ENCODE measurements at regions not wholly inside any gene's neighbourhood (a gene's known extent, or its start where the extent isn't known, plus 50 kb on each side); places are given as distances from the start of the nearest gene placed in this dataset.
"Not testable (repeated sequence)": the region's sequence is repeated elsewhere in the genome, so short reads cannot be mapped to it uniquely, and the experiment has no call there.

GRCh38 chr14:106530423-106531107 is 1004.2 kb downstream of the TMEM121 start:
- DNase-seq: no peak

- DNase-seq: not testable (repeated sequence)
Measured at GRCh38 chr14:106537597-106537996, 1011.2 kb downstream of the TMEM121 start.

GRCh38 chr14:106538201-106538600 is 1011.8 kb downstream of the TMEM121 start:
- DNase-seq: no peak

- DNase-seq: no peak
Measured at GRCh38 chr14:106547735-106548434, 1021.5 kb downstream of the TMEM121 start.

- DNase-seq: no peak
Measured at GRCh38 chr14:106549064-106549463, 1022.7 kb downstream of the TMEM121 start.

- DNase-seq: no peak
Measured at GRCh38 chr14:106551265-106551664, 1024.9 kb downstream of the TMEM121 start.

DNA sequence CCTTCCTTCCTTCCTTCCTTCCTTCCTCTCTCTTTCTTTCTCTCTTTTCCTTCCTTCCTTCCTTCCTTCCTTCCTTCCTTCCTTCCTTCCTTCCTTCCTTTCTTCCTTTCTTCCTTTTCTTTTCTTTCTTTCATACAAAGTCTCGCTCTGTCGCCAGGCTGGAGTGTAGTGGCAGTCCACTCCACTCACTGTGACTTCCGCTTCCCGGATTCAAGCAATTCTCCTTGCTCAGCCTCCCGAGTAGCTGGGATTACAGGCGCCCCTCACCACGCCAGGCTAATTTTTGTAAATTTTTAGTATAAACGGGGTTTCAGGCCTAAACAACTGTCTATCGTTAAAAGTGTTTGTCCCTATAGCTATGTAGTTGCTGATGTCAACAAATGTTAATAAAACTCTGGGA is 1029.8 kb downstream of the TMEM121 start:
- DNase-seq: not testable (repeated sequence)

DNA sequence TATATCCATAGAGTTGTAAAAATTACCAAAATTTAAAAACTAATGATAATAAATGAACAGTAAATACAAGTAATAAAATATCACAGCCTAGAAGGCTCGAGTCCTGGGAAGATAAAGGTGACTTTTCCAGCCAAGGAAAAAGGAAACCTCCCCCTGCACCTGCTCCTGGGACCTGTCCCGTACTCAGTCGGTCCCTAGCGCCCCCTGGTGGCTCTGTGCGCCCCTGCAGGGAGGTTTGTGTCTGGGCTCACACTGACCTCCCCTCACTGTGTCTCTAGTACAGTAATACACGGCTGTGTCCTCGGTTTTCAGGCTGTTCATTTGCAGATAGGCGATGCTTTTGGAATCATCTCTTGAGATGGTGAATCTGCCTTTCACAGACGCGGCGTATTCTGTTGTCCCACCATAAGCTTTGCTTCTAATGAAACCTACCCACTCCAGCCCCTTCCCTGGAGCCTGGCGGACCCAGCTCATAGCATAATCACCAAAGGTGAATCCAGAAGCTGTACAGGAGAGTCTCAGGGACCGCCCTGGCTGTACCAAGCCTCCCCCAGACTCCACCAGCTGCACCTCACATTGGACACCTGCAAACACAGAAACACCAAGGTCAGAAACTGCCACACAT is 1030.4 kb downstream of the TMEM121 start:
- peak; percentile 62 for DNase-seq

- DNase-seq: no peak
Measured at GRCh38 chr14:106562451-106562850, 1036.1 kb downstream of the TMEM121 start.

- DNase-seq: peak; percentile 51
Measured at GRCh38 chr14:106564058-106564643, 1037.8 kb downstream of the TMEM121 start.

GRCh38 chr14:106578481-106578880 is 1052.1 kb downstream of the TMEM121 start:
- DNase-seq: no peak

GRCh38 chr14:106579084-106579483 is 1052.7 kb downstream of the TMEM121 start:
- no peak for DNase-seq

DNA sequence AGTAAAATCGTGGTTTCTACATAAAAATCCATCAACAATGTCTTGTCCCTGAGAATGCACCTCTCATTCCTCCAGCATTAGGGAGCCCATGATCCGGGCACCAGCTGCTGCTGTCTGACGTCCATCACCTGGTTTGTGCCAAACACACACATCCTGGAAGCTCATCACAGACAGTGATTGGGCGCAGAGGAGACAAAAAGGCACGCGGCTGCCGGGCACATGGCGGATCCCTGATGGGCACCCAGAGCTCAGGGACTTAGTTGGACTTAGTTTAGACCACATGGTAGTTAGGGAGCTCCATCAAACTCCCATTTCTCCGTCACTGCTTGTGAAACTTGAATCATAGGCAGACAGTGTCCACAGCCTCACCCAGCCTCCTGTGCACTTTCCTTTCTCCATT is 1059.3 kb downstream of the TMEM121 start:
- no peak for DNase-seq

GRCh38 chr14:106586098-106586704 is 1059.8 kb downstream of the TMEM121 start:
- DNase-seq: peak; percentile 52

DNA sequence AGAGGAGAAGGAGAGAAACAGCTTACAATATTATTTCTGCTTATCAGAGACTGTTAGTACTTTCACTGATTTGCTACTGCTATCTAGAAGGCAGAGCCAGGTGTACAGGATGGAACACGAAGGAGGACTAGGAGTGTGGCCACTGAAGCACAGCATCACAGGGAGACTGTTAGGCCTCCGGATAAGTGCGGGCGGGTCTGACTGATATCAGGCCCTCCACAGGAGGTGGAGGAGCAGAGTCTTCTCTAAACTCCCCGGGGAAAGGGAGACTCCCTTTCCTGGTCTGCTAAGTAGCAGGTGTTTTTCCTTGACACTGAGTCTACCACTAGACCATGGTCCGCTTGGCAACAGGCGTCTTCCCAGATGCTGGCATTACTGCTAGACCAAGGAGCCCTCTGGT is 1065.2 kb downstream of the TMEM121 start:
- DNase-seq: not testable (repeated sequence)

GRCh38 chr14:106592115-106592852 is 1065.9 kb downstream of the TMEM121 start:
- DNase-seq: not testable (repeated sequence)

DNA sequence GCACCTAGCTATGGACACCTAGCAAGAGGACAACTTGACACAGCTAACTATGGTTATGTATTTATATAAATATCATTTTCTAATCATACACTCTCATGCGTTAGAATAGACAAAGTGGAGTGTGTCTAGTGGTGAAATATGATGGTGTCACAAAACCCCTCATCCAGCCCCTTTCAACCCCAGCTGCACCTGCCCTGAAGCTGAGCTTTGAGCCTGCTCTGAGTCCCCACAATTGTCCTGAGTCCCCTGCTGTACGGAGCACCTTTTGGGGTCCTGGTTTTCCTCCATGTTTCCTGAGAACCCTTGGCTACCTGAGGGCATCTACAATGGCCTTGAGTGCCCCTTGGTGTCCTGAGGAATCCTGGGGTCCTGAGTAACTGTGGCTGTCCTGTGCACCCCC is 1072.8 kb downstream of the TMEM121 start:
- DNase-seq: no peak

DNA sequence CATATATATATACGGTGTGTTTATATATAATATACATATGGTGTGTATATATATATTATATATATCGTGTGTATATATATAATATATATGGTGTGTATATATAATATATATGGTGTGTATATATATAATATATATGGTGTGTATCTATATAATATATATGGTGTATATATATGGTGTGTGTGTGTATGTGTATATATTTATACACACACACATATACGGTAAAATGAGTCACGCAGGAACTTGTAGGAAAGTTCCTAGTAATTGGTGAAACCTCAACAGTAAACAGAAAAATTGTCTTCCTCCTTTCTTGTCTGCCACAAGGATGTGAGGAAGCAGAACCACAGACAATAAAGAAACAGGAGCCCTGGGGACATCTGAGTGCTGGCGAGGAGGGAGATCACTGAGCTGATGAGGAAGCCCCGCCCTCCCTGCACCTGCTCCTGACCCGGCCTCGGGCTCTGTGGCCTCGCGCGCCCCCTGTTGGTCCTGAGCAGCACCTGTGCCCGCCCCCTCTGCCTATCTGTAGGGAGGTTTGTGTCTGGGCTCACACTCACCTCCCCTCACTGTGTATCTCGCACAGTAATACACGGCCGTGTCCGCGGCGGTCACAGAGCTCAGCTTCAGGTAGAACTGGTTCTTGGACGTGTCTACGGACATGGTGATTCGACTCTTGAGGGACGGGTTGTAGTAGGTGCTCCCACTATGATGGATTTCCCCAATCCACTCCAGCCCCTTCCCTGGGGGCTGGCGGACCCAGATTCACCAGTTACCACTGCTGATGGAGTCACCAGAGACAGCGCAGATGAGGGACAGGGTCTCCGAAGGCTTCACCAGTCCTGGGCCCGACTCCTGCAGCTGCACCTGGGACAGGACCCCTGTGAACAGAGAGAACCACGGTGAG is 1079.4 kb downstream of the TMEM121 start:
- peak; percentile 47 for DNase-seq

GRCh38 chr14:106606936-106607335 is 1080.6 kb downstream of the TMEM121 start:
- no peak for DNase-seq

DNA sequence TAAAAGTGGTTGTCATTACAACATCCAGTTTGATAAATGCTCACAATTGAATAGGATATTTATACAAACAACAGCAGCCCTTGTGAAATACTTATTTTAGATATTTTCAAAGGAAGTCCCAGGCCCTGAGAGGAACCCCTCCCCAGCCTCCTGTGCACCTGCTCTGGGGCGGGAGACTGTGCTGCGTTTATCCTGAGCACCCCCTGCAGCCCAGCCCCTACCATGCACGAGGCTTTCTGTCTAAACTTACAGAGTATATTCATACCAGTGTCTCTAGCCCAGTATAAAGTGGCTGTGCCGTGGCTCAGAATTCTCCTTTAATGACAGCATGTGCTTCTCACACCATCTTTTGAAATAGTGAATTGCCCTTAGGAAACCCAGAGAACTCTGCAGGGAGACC is 1084.3 kb downstream of the TMEM121 start:
- DNase-seq: no peak

- DNase-seq: no peak
Measured at GRCh38 chr14:106613256-106613655, 1086.9 kb downstream of the TMEM121 start.
